ENCODE measurements at regions not wholly inside any gene's neighbourhood (a gene's known extent, or its start where the extent isn't known, plus 50 kb on each side); places are given as distances from the start of the nearest gene placed in this dataset.

GRCh38 chr17:12222392-12222791 is 201.7 kb downstream of the MAP2K4 start:
- Histone ChIP-seq H2AK5ac (ENCODE audit: low read length, severe bottlenecking) (no peak overlapping the region), H3K4me3 (ENCODE audit: insufficient read depth in 1 of 2, low read depth in 1 of 2, low read length in 2 of 2) (no peak overlapping the region), H3K9ac (ENCODE audit: low read length) (no peak overlapping the region), H2AFZ (ENCODE audit: low read depth, low read length) (no peak overlapping the region), H3K4ac (ENCODE audit: low read depth in 1 of 2, low read length in 2 of 2) (no peak overlapping the region), H3K18ac (ENCODE audit: low read depth in 1 of 2, low read length in 2 of 2) (no peak overlapping the region), H3K27me3 (ENCODE audit: control insufficient read depth in 1 of 2, insufficient read depth in 1 of 2, low read length in 2 of 2) (no peaks in the 10 kb centered on the region), H2BK15ac (ENCODE audit: low read depth, poor library complexity, severe bottlenecking) (no peak overlapping the region), H2BK12ac (ENCODE audit: low read length in 2 of 2) (no peak overlapping the region), H3K9me3 (ENCODE audit: control insufficient read depth, low read length) (no peaks in the 10 kb centered on the region), H2BK5ac (ENCODE audit: low read depth, low read length, poor library complexity, severe bottlenecking) (no peak overlapping the region), H3K79me1 (replicated peaks; ENCODE audit: low read length, poor library complexity, severe bottlenecking) (no peaks in the 10 kb centered on the region), H3K4me1 (ENCODE audit: control insufficient read depth, insufficient read depth, low read depth, low read length) (no peaks in the 10 kb centered on the region), H3K27ac (ENCODE audit: low read length, poor library complexity, severe bottlenecking) (no peak overlapping the region), H4K91ac (ENCODE audit: low read length) (no peak overlapping the region), H3K4me2 (ENCODE audit: low read length, poor library complexity, severe bottlenecking) (no peak overlapping the region), H3K14ac (ENCODE audit: low read length in 2 of 2) (no peak overlapping the region), H2BK120ac (ENCODE audit: low read depth, low read length) (no peak overlapping the region), H4K8ac (ENCODE audit: low read length) (no peak overlapping the region), H3K23ac (ENCODE audit: low read length in 2 of 2) (no peak overlapping the region), H3K36me3 (ENCODE audit: control insufficient read depth in 1 of 2, insufficient read depth in 2 of 2, low read depth in 1 of 2, low read length in 2 of 2) (no peaks in the 10 kb centered on the region)
- DNase-seq, result no peak
- WGBS, result 67% methylated on average over 3 of the region's 4 CpGs

GRCh38 chr17:12227547-12227946 is 206.9 kb downstream of the MAP2K4 start:
- H3K9ac ChIP-seq (ENCODE audit: low read length), result no peak overlapping the region
- no peak overlapping the region for H4K8ac ChIP-seq (ENCODE audit: low read length)
- H3K4me2 ChIP-seq (ENCODE audit: low read length, poor library complexity, severe bottlenecking), result no peak overlapping the region
- H3K18ac ChIP-seq (ENCODE audit: low read depth in 1 of 2, low read length in 2 of 2), result no peak overlapping the region
- no peaks in the 10 kb centered on the region for H3K79me1 ChIP-seq (replicated peaks; ENCODE audit: low read length, poor library complexity, severe bottlenecking)
- H2BK15ac ChIP-seq (ENCODE audit: low read depth, poor library complexity, severe bottlenecking), result no peak overlapping the region
- no peaks in the 10 kb centered on the region for H3K36me3 ChIP-seq (ENCODE audit: control insufficient read depth in 1 of 2, insufficient read depth in 2 of 2, low read depth in 1 of 2, low read length in 2 of 2)
- H3K23ac ChIP-seq (ENCODE audit: low read length in 2 of 2), result no peak overlapping the region
- no peaks in the 10 kb centered on the region for H3K9me3 ChIP-seq (ENCODE audit: control insufficient read depth, low read length)
- WGBS, result 78% methylated on average over 6 of the region's 7 CpGs
- no peak overlapping the region for H3K4ac ChIP-seq (ENCODE audit: low read depth in 1 of 2, low read length in 2 of 2)
- no peak overlapping the region for H2BK5ac ChIP-seq (ENCODE audit: low read depth, low read length, poor library complexity, severe bottlenecking)
- no peaks in the 10 kb centered on the region for H3K27me3 ChIP-seq (ENCODE audit: control insufficient read depth in 1 of 2, insufficient read depth in 1 of 2, low read length in 2 of 2)
- no peak overlapping the region for H2AFZ ChIP-seq (ENCODE audit: low read depth, low read length)
- no peak overlapping the region for H4K91ac ChIP-seq (ENCODE audit: low read length)
- DNase-seq, result no peak
- H3K14ac ChIP-seq (ENCODE audit: low read length in 2 of 2), result no peak overlapping the region
- no peak overlapping the region for H3K27ac ChIP-seq (ENCODE audit: low read length, poor library complexity, severe bottlenecking)
- H3K4me1 ChIP-seq (ENCODE audit: control insufficient read depth, insufficient read depth, low read depth, low read length), result no peaks in the 10 kb centered on the region
- H3K4me3 ChIP-seq (ENCODE audit: insufficient read depth in 1 of 2, low read depth in 1 of 2, low read length in 2 of 2), result no peak overlapping the region
- no peak overlapping the region for H2BK120ac ChIP-seq (ENCODE audit: low read depth, low read length)
- no peak overlapping the region for H2AK5ac ChIP-seq (ENCODE audit: low read length, severe bottlenecking)
- no peak overlapping the region for H2BK12ac ChIP-seq (ENCODE audit: low read length in 2 of 2)

- Histone ChIP-seq H2BK120ac (ENCODE audit: low read depth, low read length) (no peak overlapping the region), H3K4me2 (ENCODE audit: low read length, poor library complexity, severe bottlenecking) (no peak overlapping the region), H3K4me3 (ENCODE audit: insufficient read depth in 1 of 2, low read depth in 1 of 2, low read length in 2 of 2) (no peak overlapping the region), H4K8ac (ENCODE audit: low read length) (no peak overlapping the region), H2AFZ (ENCODE audit: low read depth, low read length) (no peak overlapping the region), H2BK12ac (ENCODE audit: low read length in 2 of 2) (no peak overlapping the region), H3K79me1 (replicated peaks; ENCODE audit: low read length, poor library complexity, severe bottlenecking) (no peaks in the 10 kb centered on the region), H3K14ac (ENCODE audit: low read length in 2 of 2) (no peak overlapping the region), H3K36me3 (ENCODE audit: control insufficient read depth in 1 of 2, insufficient read depth in 2 of 2, low read depth in 1 of 2, low read length in 2 of 2) (no peaks in the 10 kb centered on the region), H3K23ac (ENCODE audit: low read length in 2 of 2) (no peak overlapping the region), H4K91ac (ENCODE audit: low read length) (no peak overlapping the region), H3K27ac (ENCODE audit: low read length, poor library complexity, severe bottlenecking) (no peak overlapping the region), H2AK5ac (ENCODE audit: low read length, severe bottlenecking) (no peak overlapping the region), H2BK5ac (ENCODE audit: low read depth, low read length, poor library complexity, severe bottlenecking) (no peak overlapping the region), H3K4me1 (ENCODE audit: control insufficient read depth, insufficient read depth, low read depth, low read length) (no peaks in the 10 kb centered on the region), H3K9me3 (ENCODE audit: control insufficient read depth, low read length) (no peaks in the 10 kb centered on the region), H2BK15ac (ENCODE audit: low read depth, poor library complexity, severe bottlenecking) (no peak overlapping the region), H3K9ac (ENCODE audit: low read length) (no peak overlapping the region), H3K27me3 (ENCODE audit: control insufficient read depth in 1 of 2, insufficient read depth in 1 of 2, low read length in 2 of 2) (no peaks in the 10 kb centered on the region), H3K4ac (ENCODE audit: low read depth in 1 of 2, low read length in 2 of 2) (no peak overlapping the region), H3K18ac (ENCODE audit: low read depth in 1 of 2, low read length in 2 of 2) (no peak overlapping the region)
- 89% methylated on average over 5 of the region's 5 CpGs for WGBS
- no peak for DNase-seq
These were observed 208.7 kb downstream of the MAP2K4 start for GRCh38 chr17:12229335-12229734.

- Histone ChIP-seq H3K9ac (ENCODE audit: low read length) (no peak overlapping the region), H2BK15ac (ENCODE audit: low read depth, poor library complexity, severe bottlenecking) (no peak overlapping the region), H3K4me1 (ENCODE audit: control insufficient read depth, insufficient read depth, low read depth, low read length) (no peaks in the 10 kb centered on the region), H3K79me1 (replicated peaks; ENCODE audit: low read length, poor library complexity, severe bottlenecking) (no peaks in the 10 kb centered on the region), H3K4me2 (ENCODE audit: low read length, poor library complexity, severe bottlenecking) (no peak overlapping the region), H2AK5ac (ENCODE audit: low read length, severe bottlenecking) (no peak overlapping the region), H2BK5ac (ENCODE audit: low read depth, low read length, poor library complexity, severe bottlenecking) (no peak overlapping the region), H4K8ac (ENCODE audit: low read length) (no peak overlapping the region), H3K23ac (ENCODE audit: low read length in 2 of 2) (no peak overlapping the region), H3K27ac (ENCODE audit: low read length, poor library complexity, severe bottlenecking) (no peak overlapping the region), H3K4me3 (ENCODE audit: insufficient read depth in 1 of 2, low read depth in 1 of 2, low read length in 2 of 2) (no peak overlapping the region), H3K4ac (ENCODE audit: low read depth in 1 of 2, low read length in 2 of 2) (no peak overlapping the region), H3K18ac (ENCODE audit: low read depth in 1 of 2, low read length in 2 of 2) (no peak overlapping the region), H2AFZ (ENCODE audit: low read depth, low read length) (no peak overlapping the region), H3K27me3 (ENCODE audit: control insufficient read depth in 1 of 2, insufficient read depth in 1 of 2, low read length in 2 of 2) (no peaks in the 10 kb centered on the region), H3K9me3 (ENCODE audit: control insufficient read depth, low read length) (no peaks in the 10 kb centered on the region), H3K36me3 (ENCODE audit: control insufficient read depth in 1 of 2, insufficient read depth in 2 of 2, low read depth in 1 of 2, low read length in 2 of 2) (no peaks in the 10 kb centered on the region), H4K91ac (ENCODE audit: low read length) (no peak overlapping the region), H2BK12ac (ENCODE audit: low read length in 2 of 2) (no peak overlapping the region), H2BK120ac (ENCODE audit: low read depth, low read length) (no peak overlapping the region), H3K14ac (ENCODE audit: low read length in 2 of 2) (no peak overlapping the region)
- WGBS, result 80% methylated on average over 4 of the region's 4 CpGs
- no peak for DNase-seq
These were observed 210.0 kb downstream of the MAP2K4 start for GRCh38 chr17:12230481-12231354.
